ENCODE measurements at regions not wholly inside any gene's neighbourhood (a gene's known extent, or its start where the extent isn't known, plus 50 kb on each side); places are given as distances from the start of the nearest gene placed in this dataset.

- Histone ChIP-seq H3K9ac (no peak overlapping the region), H3K4me1 (peaks cover 5 to 14% (median 11%) of the 10 kb centered on the region in 10 experiments), H3K27ac (no peak overlapping the region), H3K36me3 (no peaks in the 10 kb centered on the region), H4K20me1 (no peaks in the 10 kb centered on the region; a peak in 1 of 22 replicates), H3K9me3 (replicated peaks in 1 of 11) (no peaks in the 10 kb centered on the region; a peak in 1 of 22 replicates), H3K27me3 (no peaks in the 10 kb centered on the region), H3K4me2 (no peak overlapping the region), H3K4me3 (no peak overlapping the region)
- TF ChIP-seq Cebpa-rat (IDR thresholded peaks at IDR 0.05) = no peak
These were observed 126.0 kb upstream of the VRK1 start for GRCh38 chr14:96671218-96671617.

- Histone ChIP-seq H3K27ac (no peak overlapping the region; a peak in 1 of 22 replicates), H3K36me3 (no peaks in the 10 kb centered on the region), H3K4me1 (peaks cover 5 to 14% (median 11%) of the 10 kb centered on the region in 10 experiments), H3K9ac (no peak overlapping the region), H4K20me1 (no peaks in the 10 kb centered on the region; a peak in 1 of 22 replicates), H3K4me3 (no peak overlapping the region), H3K27me3 (no peaks in the 10 kb centered on the region), H3K4me2 (peak overlapping the region; percentile 16 to 62 (median 46); a peak in 21 of 22 replicates), H3K9me3 (replicated peaks in 1 of 11) (0 out of 22 replicates have a peak, but pooled peaks cover 0 to 5% (median 0%) of the 10 kb centered on the region in 11 experiments)
- TF ChIP-seq Cebpa-rat (IDR thresholded peaks at IDR 0.05) = no peak
These were observed 123.5 kb upstream of the VRK1 start for GRCh38 chr14:96673706-96674105.

- no peaks in the 10 kb centered on the region for H3K27me3 ChIP-seq
- no peaks in the 10 kb centered on the region for H3K36me3 ChIP-seq
- no peak for TF ChIP-seq Cebpa-rat (IDR thresholded peaks at IDR 0.05)
- no peak overlapping the region for H3K9ac ChIP-seq
- H3K4me2 ChIP-seq = peak overlapping the region; percentile 16 to 62 (median 46); a peak in 17 of 22 replicates
- H3K27ac ChIP-seq = no peak overlapping the region; a peak in 1 of 22 replicates
- H4K20me1 ChIP-seq = no peaks in the 10 kb centered on the region; a peak in 1 of 22 replicates
- H3K9me3 ChIP-seq (replicated peaks in 1 of 11) = 0 out of 22 replicates have a peak, but pooled peaks cover 0 to 5% (median 0%) of the 10 kb centered on the region in 11 experiments
- H3K4me1 ChIP-seq = peaks cover 5 to 15% (median 11%) of the 10 kb centered on the region in 10 experiments
- no peak overlapping the region for H3K4me3 ChIP-seq
These were observed 123.1 kb upstream of the VRK1 start for GRCh38 chr14:96674121-96674520.

GRCh38 chr14:96676166-96676565 lies 121.0 kb upstream of the VRK1 start:
- H3K27me3 ChIP-seq = no peaks in the 10 kb centered on the region
- peaks cover 9 to 20% (median 17%) of the 10 kb centered on the region in 10 experiments for H3K4me1 ChIP-seq
- no peak overlapping the region for H3K4me3 ChIP-seq
- H3K4me2 ChIP-seq = no peak overlapping the region
- no peak overlapping the region for H3K27ac ChIP-seq
- H3K9ac ChIP-seq = no peak overlapping the region
- no peak for TF ChIP-seq Cebpa-rat (IDR thresholded peaks at IDR 0.05)
- H4K20me1 ChIP-seq = no peaks in the 10 kb centered on the region
- H3K9me3 ChIP-seq (replicated peaks in 1 of 11) = 0 out of 22 replicates have a peak, but pooled peaks cover 0 to 5% (median 0%) of the 10 kb centered on the region in 11 experiments
- H3K36me3 ChIP-seq = no peaks in the 10 kb centered on the region

GRCh38 chr14:96681829-96682228 lies 115.4 kb upstream of the VRK1 start:
- H3K27ac ChIP-seq = no peak overlapping the region
- H3K9me3 ChIP-seq (replicated peaks in 1 of 11) = 0 out of 22 replicates have a peak, but pooled peaks cover 0 to 4% (median 0%) of the 10 kb centered on the region in 11 experiments
- no peaks in the 10 kb centered on the region for H3K27me3 ChIP-seq
- no peak overlapping the region for H3K9ac ChIP-seq
- H3K4me2 ChIP-seq = no peak overlapping the region
- peaks cover 0 to 10% (median 7%) of the 10 kb centered on the region in 10 experiments; a peak in 8 of 20 replicates for H3K4me1 ChIP-seq
- TF ChIP-seq Cebpa-rat (IDR thresholded peaks at IDR 0.05) = no peak
- H3K36me3 ChIP-seq = no peaks in the 10 kb centered on the region
- no peaks in the 10 kb centered on the region for H4K20me1 ChIP-seq
- H3K4me3 ChIP-seq = no peak overlapping the region

- Histone ChIP-seq H4K20me1 (no peaks in the 10 kb centered on the region), H3K36me3 (no peaks in the 10 kb centered on the region), H3K4me3 (no peak overlapping the region), H3K4me1 (peaks cover 0 to 10% (median 7%) of the 10 kb centered on the region in 10 experiments; a peak in 8 of 20 replicates), H3K27me3 (no peaks in the 10 kb centered on the region), H3K9ac (no peak overlapping the region), H3K27ac (no peak overlapping the region), H3K4me2 (no peak overlapping the region), H3K9me3 (replicated peaks in 1 of 11) (0 out of 22 replicates have a peak, but pooled peaks cover 0 to 4% (median 0%) of the 10 kb centered on the region in 11 experiments)
- TF ChIP-seq Cebpa-rat (IDR thresholded peaks at IDR 0.05) = no peak
These were observed 114.8 kb upstream of the VRK1 start for GRCh38 chr14:96682401-96682800.

- TF ChIP-seq Cebpa-rat (IDR thresholded peaks at IDR 0.05) = no peak
- peaks cover 0 to 10% (median 7%) of the 10 kb centered on the region in 10 experiments; a peak in 8 of 20 replicates for H3K4me1 ChIP-seq
- H3K9ac ChIP-seq = no peak overlapping the region
- H3K9me3 ChIP-seq (replicated peaks in 1 of 11) = 0 out of 22 replicates have a peak, but pooled peaks cover 0 to 4% (median 0%) of the 10 kb centered on the region in 11 experiments
- H3K27me3 ChIP-seq = no peaks in the 10 kb centered on the region
- H3K4me3 ChIP-seq = no peak overlapping the region
- no peak overlapping the region for H3K4me2 ChIP-seq
- no peak overlapping the region for H3K27ac ChIP-seq
- no peaks in the 10 kb centered on the region for H3K36me3 ChIP-seq
- no peaks in the 10 kb centered on the region for H4K20me1 ChIP-seq
These were observed 113.5 kb upstream of the VRK1 start for GRCh38 chr14:96683562-96684289.

- Histone ChIP-seq H3K4me1 (no peaks in the 10 kb centered on the region; a peak in 3 of 20 replicates), H4K20me1 (no peaks in the 10 kb centered on the region), H3K9ac (no peak overlapping the region), H3K36me3 (no peaks in the 10 kb centered on the region), H3K4me2 (no peak overlapping the region), H3K4me3 (no peak overlapping the region), H3K27me3 (no peaks in the 10 kb centered on the region), H3K9me3 (replicated peaks in 1 of 11) (0 out of 22 replicates have a peak, but pooled peaks cover 0 to 4% (median 0%) of the 10 kb centered on the region in 11 experiments), H3K27ac (no peak overlapping the region)
- no peak for TF ChIP-seq Cebpa-rat (IDR thresholded peaks at IDR 0.05)
These were observed 111.1 kb upstream of the VRK1 start for GRCh38 chr14:96686126-96686525.

GRCh38 chr14:96688629-96689028 lies 108.6 kb upstream of the VRK1 start:
- Histone ChIP-seq H3K36me3 (no peaks in the 10 kb centered on the region), H3K27me3 (no peaks in the 10 kb centered on the region), H3K4me1 (no peaks in the 10 kb centered on the region; a peak in 3 of 20 replicates), H3K27ac (no peak overlapping the region), H3K4me3 (no peak overlapping the region), H4K20me1 (no peaks in the 10 kb centered on the region), H3K9me3 (replicated peaks in 1 of 11) (0 out of 22 replicates have a peak, but pooled peaks cover 0 to 3% (median 0%) of the 10 kb centered on the region in 11 experiments), H3K9ac (no peak overlapping the region), H3K4me2 (no peak overlapping the region)
- no peak for TF ChIP-seq Cebpa-rat (IDR thresholded peaks at IDR 0.05)
